ENCODE measurements at regions not wholly inside any gene's neighbourhood (a gene's known extent, or its start where the extent isn't known, plus 50 kb on each side); places are given as distances from the start of the nearest gene placed in this dataset.

- no peak for TF ChIP-seq YY1 (IDR thresholded peaks at IDR 0.05; ENCODE audit: insufficient read depth, insufficient read length)
- no peak for TF ChIP-seq ZNF274 (IDR thresholded peaks at IDR 0.05; ENCODE audit: low read depth, low read length)
- TF ChIP-seq SUZ12 (IDR thresholded peaks at IDR 0.05; ENCODE audit: extremely low read depth, insufficient read depth, insufficient read length), result no peak
Observed at GRCh38 chr4:143025081-143025704, 159.5 kb upstream of the USP38 start.

Measured in NT2/D1 (cell line).